ENCODE measurements at regions not wholly inside any gene's neighbourhood (a gene's known extent, or its start where the extent isn't known, plus 50 kb on each side); places are given as distances from the start of the nearest gene placed in this dataset.

GRCh38 chr15:96112018-96112417, 218.5 kb upstream of the NR2F2 start:
- no peaks in the 10 kb centered on the region for H3K9me3 ChIP-seq (ENCODE audit: severe bottlenecking)
- no peaks in the 10 kb centered on the region for H3K36me3 ChIP-seq (ENCODE audit: low read depth)
- DNase-seq (ENCODE audit: low spot score) = no peak
- H3K4me1 ChIP-seq (ENCODE audit: insufficient read depth, poor library complexity, severe bottlenecking) = no peaks in the 10 kb centered on the region
- H3K4me3 ChIP-seq (ENCODE audit: severe bottlenecking) = no peak overlapping the region
- H3K27me3 ChIP-seq (ENCODE audit: insufficient read depth, poor library complexity, severe bottlenecking) = no peaks in the 10 kb centered on the region
- no peak for ATAC-seq (ENCODE audit: low read depth)
- TF ChIP-seq CTCF (IDR thresholded peaks at IDR 0.05; ENCODE audit: poor library complexity, severe bottlenecking) = no peak
- no peak overlapping the region for H3K27ac ChIP-seq (ENCODE audit: poor library complexity, severe bottlenecking)

GRCh38 chr15:96115642-96116041, 214.9 kb upstream of the NR2F2 start:
- Histone ChIP-seq H3K9me3 (ENCODE audit: severe bottlenecking) (no peaks in the 10 kb centered on the region), H3K27me3 (ENCODE audit: insufficient read depth, poor library complexity, severe bottlenecking) (no peaks in the 10 kb centered on the region), H3K27ac (ENCODE audit: poor library complexity, severe bottlenecking) (no peak overlapping the region), H3K4me1 (ENCODE audit: insufficient read depth, poor library complexity, severe bottlenecking) (peaks cover 4% of the 10 kb centered on the region), H3K4me3 (ENCODE audit: severe bottlenecking) (no peak overlapping the region), H3K36me3 (ENCODE audit: low read depth) (no peaks in the 10 kb centered on the region)
- no peak for TF ChIP-seq CTCF (IDR thresholded peaks at IDR 0.05; ENCODE audit: poor library complexity, severe bottlenecking)
- DNase-seq (ENCODE audit: low spot score) (no peak), ATAC-seq (ENCODE audit: low read depth) (peak; percentile 64)

GRCh38 chr15:96117270-96117669, 213.2 kb upstream of the NR2F2 start:
- Histone ChIP-seq H3K9me3 (ENCODE audit: severe bottlenecking) (no peaks in the 10 kb centered on the region), H3K27ac (ENCODE audit: poor library complexity, severe bottlenecking) (no peak overlapping the region), H3K4me1 (ENCODE audit: insufficient read depth, poor library complexity, severe bottlenecking) (peaks cover 9% of the 10 kb centered on the region), H3K27me3 (ENCODE audit: insufficient read depth, poor library complexity, severe bottlenecking) (no peaks in the 10 kb centered on the region), H3K4me3 (ENCODE audit: severe bottlenecking) (no peak overlapping the region), H3K36me3 (ENCODE audit: low read depth) (no peaks in the 10 kb centered on the region)
- TF ChIP-seq CTCF (IDR thresholded peaks at IDR 0.05; ENCODE audit: poor library complexity, severe bottlenecking) = no peak
- ATAC-seq (ENCODE audit: low read depth) (no peak), DNase-seq (ENCODE audit: low spot score) (no peak)

GRCh38 chr15:96119734-96120133, 210.8 kb upstream of the NR2F2 start:
- H3K27me3 ChIP-seq (ENCODE audit: insufficient read depth, poor library complexity, severe bottlenecking) = no peaks in the 10 kb centered on the region
- no peak for ATAC-seq (ENCODE audit: low read depth)
- H3K36me3 ChIP-seq (ENCODE audit: low read depth) = no peaks in the 10 kb centered on the region
- H3K4me3 ChIP-seq (ENCODE audit: severe bottlenecking) = no peak overlapping the region
- H3K4me1 ChIP-seq (ENCODE audit: insufficient read depth, poor library complexity, severe bottlenecking) = peaks cover 14% of the 10 kb centered on the region
- H3K9me3 ChIP-seq (ENCODE audit: severe bottlenecking) = no peaks in the 10 kb centered on the region
- TF ChIP-seq CTCF (IDR thresholded peaks at IDR 0.05; ENCODE audit: poor library complexity, severe bottlenecking) = no peak
- no peak for DNase-seq (ENCODE audit: low spot score)
- no peak overlapping the region for H3K27ac ChIP-seq (ENCODE audit: poor library complexity, severe bottlenecking)

- Histone ChIP-seq H3K4me3 (ENCODE audit: severe bottlenecking) (no peak overlapping the region), H3K9me3 (ENCODE audit: severe bottlenecking) (no peaks in the 10 kb centered on the region), H3K27ac (ENCODE audit: poor library complexity, severe bottlenecking) (no peak overlapping the region), H3K36me3 (ENCODE audit: low read depth) (no peaks in the 10 kb centered on the region), H3K27me3 (ENCODE audit: insufficient read depth, poor library complexity, severe bottlenecking) (no peaks in the 10 kb centered on the region), H3K4me1 (ENCODE audit: insufficient read depth, poor library complexity, severe bottlenecking) (peaks cover 14% of the 10 kb centered on the region)
- no peak for TF ChIP-seq CTCF (IDR thresholded peaks at IDR 0.05; ENCODE audit: poor library complexity, severe bottlenecking)
- no peak for DNase-seq (ENCODE audit: low spot score)
- ATAC-seq (ENCODE audit: low read depth) = no peak
Measured at GRCh38 chr15:96121086-96121920, 209.2 kb upstream of the NR2F2 start.
